SU-DHL-6 (cell line): ENCODE measurements at regions not wholly inside any gene's neighbourhood (a gene's known extent, or its start where the extent isn't known, plus 50 kb on each side); places are given as distances from the start of the nearest gene placed in this dataset.

Experiments
- EZH2phosphoT487 ChIP-seq: fragments of 200-600 bp; sonication (generic), shearing (Covaris generic); conservative IDR thresholded peaks from 2 replicates; pipeline ENCODE4 v1.6.1; 2018; ENCODE audit warnings: mild to moderate bottlenecking, antibody characterized with exemption, low read length, moderate library complexity, mixed read lengths
- TF ChIP-seq, protein P1 (sequence below): fragments of 200-600 bp; sonication (generic); IDR thresholded peaks from one replicate; pipeline ENCODE4 v1.5.1; 2017; ENCODE audit warnings: antibody characterized with exemption, mild to moderate bottlenecking, low read length, moderate library complexity; ENCODE audit not compliant: insufficient read depth, poor library complexity, severe bottlenecking

DNA sequence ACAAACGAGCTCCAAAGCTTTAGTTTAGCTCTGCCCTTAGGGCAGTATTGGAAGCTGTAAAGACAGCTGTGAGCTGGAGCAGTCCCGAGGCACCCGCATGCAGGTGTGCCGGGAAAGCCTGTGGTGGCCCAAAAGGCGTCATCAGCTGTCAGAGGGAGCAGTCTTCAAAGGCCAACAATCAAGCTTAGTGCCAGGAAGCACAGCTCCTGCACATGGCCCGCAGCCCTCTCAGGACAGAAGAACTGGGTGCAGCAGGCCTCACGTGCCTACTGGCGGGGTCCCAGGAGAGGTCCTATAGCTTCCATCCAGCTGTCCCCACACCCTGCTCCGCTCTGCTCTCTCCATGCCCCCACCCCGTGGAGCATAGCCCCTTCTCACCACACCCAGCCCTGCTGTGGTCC lies 92.2 kb upstream of the TRIM2 start:
- TF ChIP-seq, protein P1, sequence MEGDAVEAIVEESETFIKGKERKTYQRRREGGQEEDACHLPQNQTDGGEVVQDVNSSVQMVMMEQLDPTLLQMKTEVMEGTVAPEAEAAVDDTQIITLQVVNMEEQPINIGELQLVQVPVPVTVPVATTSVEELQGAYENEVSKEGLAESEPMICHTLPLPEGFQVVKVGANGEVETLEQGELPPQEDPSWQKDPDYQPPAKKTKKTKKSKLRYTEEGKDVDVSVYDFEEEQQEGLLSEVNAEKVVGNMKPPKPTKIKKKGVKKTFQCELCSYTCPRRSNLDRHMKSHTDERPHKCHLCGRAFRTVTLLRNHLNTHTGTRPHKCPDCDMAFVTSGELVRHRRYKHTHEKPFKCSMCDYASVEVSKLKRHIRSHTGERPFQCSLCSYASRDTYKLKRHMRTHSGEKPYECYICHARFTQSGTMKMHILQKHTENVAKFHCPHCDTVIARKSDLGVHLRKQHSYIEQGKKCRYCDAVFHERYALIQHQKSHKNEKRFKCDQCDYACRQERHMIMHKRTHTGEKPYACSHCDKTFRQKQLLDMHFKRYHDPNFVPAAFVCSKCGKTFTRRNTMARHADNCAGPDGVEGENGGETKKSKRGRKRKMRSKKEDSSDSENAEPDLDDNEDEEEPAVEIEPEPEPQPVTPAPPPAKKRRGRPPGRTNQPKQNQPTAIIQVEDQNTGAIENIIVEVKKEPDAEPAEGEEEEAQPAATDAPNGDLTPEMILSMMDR = no peak
- TF ChIP-seq EZH2phosphoT487 = no peak
